Natural killer cell (primary cell): ENCODE measurements at regions not wholly inside any gene's neighbourhood (a gene's known extent, or its start where the extent isn't known, plus 50 kb on each side); places are given as distances from the start of the nearest gene placed in this dataset.

Source experiments
- ATAC-seq, 3 donors: fragments of 150-1000 bp in 2 of 3; fragments of 200-7000 bp in 1 of 3; cut with Tn5 transposase; 1 replicate in 1 of 3; 2 replicates in 2 of 3; pipeline ENCODE4 v1.10.0; 2021; ENCODE audit warnings: mild to moderate bottlenecking in 2 of 3, moderate library complexity in 2 of 3
- DNase-seq, 2 donors: peaks; one replicate each; pipeline versions ENCODE4 v3.0.0 to v3.0.0-alpha.2; 2013 to 2021; ENCODE audit warnings: mixed read lengths in 1 of 2
- H3K27ac ChIP-seq: one replicate; pipeline ENCODE4 v1.5.1; 2013; ENCODE audit warnings: mild to moderate bottlenecking, low read length
- H3K27me3 ChIP-seq: one replicate; pipeline ENCODE4 v1.6.1; 2013; ENCODE audit warnings: low read length; ENCODE audit not compliant: control insufficient read depth, insufficient read depth
- H3K36me3 ChIP-seq: one replicate; pipeline ENCODE4 v1.6.1; 2013; ENCODE audit warnings: low read length; ENCODE audit not compliant: control insufficient read depth, insufficient read depth
- H3K4me1 ChIP-seq: one replicate; pipeline ENCODE4 v1.6.1; 2013; ENCODE audit warnings: low read length; ENCODE audit not compliant: control insufficient read depth, insufficient read depth
- H3K4me3 ChIP-seq: one replicate; pipeline ENCODE4 v1.5.1; 2013; ENCODE audit warnings: low read length
- H3K9me3 ChIP-seq: one replicate; pipeline ENCODE4 v1.6.1; 2013; ENCODE audit warnings: low read length; ENCODE audit not compliant: control insufficient read depth, insufficient read depth
- H3K27ac Mint-ChIP-seq, 2 donors: one replicate each; pipeline ENCODE4 v1.8.0; 2022; ENCODE audit warnings: mild to moderate bottlenecking in 2 of 2, mixed read lengths in 2 of 2, moderate library complexity in 1 of 2
- H3K27me3 Mint-ChIP-seq, 2 donors: one replicate each; pipeline ENCODE4 v1.8.0; 2022; ENCODE audit warnings: low read depth in 2 of 2, mixed read lengths in 2 of 2
- H3K36me3 Mint-ChIP-seq: one replicate; pipeline ENCODE4 v1.8.0; 2022; ENCODE audit warnings: mixed read lengths
- H3K4me1 Mint-ChIP-seq, 2 donors: one replicate each; pipeline ENCODE4 v1.8.0; 2022; ENCODE audit warnings: mixed read lengths in 2 of 2
- H3K4me3 Mint-ChIP-seq: one replicate; pipeline ENCODE4 v1.8.0; 2022; ENCODE audit warnings: mild to moderate bottlenecking, moderate library complexity, mixed read lengths
- H3K9me3 Mint-ChIP-seq, 2 donors: one replicate each; pipeline ENCODE4 v1.8.0; 2022; ENCODE audit warnings: mixed read lengths in 2 of 2
- WGBS: methylation state at CpG from one replicate; pipeline ENCODE4 v1.1.7; 2013; ENCODE audit warnings: missing lambda C conversion rate; ENCODE audit not compliant: insufficient coverage; 5-methylcytosine and 5-hydroxymethylcytosine counted together
- intact Hi-C: fragments of 100-400 bp; cut with micrococcal nuclease; formaldehyde crosslinking; loops from one replicate; pipeline ENCODE4 v1.14.2; 2022
- TF ChIP-seq, protein P1 (sequence below): fragments of 200-600 bp; IDR thresholded peaks from one replicate; pipeline ENCODE4 v1.8.0; 2022; ENCODE audit warnings: antibody characterized with exemption

GRCh38 chr9:87824216-87824875 lies 58.3 kb upstream of the SPATA31E1 start:
- H3K36me3 Mint-ChIP-seq: no peaks in the 10 kb centered on the region
- H3K27ac Mint-ChIP-seq: no peak overlapping the region
- 93% methylated on average over 31 of the region's 31 CpGs for WGBS
- no peak overlapping the region for H3K4me3 Mint-ChIP-seq
- Histone ChIP-seq H3K27me3 (no peaks in the 10 kb centered on the region), H3K9me3 (no peaks in the 10 kb centered on the region), H3K27ac (no peak overlapping the region), H3K4me3 (no peak overlapping the region), H3K36me3 (no peaks in the 10 kb centered on the region), H3K4me1 (no peaks in the 10 kb centered on the region)
- ATAC-seq (peak in 1 of 3 donors; percentile 21), DNase-seq (no peak)
- no peaks in the 10 kb centered on the region for H3K9me3 Mint-ChIP-seq
- H3K27me3 Mint-ChIP-seq: peaks cover 2 to 13% of the 10 kb centered on the region in 2 donors
- TF ChIP-seq, protein P1, sequence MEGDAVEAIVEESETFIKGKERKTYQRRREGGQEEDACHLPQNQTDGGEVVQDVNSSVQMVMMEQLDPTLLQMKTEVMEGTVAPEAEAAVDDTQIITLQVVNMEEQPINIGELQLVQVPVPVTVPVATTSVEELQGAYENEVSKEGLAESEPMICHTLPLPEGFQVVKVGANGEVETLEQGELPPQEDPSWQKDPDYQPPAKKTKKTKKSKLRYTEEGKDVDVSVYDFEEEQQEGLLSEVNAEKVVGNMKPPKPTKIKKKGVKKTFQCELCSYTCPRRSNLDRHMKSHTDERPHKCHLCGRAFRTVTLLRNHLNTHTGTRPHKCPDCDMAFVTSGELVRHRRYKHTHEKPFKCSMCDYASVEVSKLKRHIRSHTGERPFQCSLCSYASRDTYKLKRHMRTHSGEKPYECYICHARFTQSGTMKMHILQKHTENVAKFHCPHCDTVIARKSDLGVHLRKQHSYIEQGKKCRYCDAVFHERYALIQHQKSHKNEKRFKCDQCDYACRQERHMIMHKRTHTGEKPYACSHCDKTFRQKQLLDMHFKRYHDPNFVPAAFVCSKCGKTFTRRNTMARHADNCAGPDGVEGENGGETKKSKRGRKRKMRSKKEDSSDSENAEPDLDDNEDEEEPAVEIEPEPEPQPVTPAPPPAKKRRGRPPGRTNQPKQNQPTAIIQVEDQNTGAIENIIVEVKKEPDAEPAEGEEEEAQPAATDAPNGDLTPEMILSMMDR: no peak
- intact Hi-C loops: no loop called here
- H3K4me1 Mint-ChIP-seq: no peaks in the 10 kb centered on the region

DNA sequence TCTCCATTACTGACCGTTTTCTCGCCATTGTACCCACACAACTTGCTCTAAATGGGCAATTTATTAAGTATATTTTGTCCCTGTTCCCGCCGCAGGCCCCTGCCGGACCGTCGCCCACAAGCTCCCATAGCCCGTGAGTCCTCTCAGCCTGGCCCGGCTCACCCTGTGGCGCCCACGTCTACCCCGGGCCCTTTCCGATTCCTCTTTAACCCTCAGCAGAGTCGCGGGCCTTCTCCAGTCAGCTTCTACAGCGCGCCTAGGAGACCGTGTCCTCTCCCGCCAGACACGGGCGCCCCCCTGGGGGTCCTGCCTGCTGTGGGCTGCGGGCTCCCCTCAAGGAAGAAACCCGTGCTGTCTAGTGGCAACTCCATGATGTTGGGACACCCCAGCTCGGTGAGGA lies 57.8 kb upstream of the SPATA31E1 start:
- Histone ChIP-seq H3K9me3 (no peaks in the 10 kb centered on the region), H3K4me1 (no peaks in the 10 kb centered on the region), H3K27ac (no peak overlapping the region), H3K36me3 (no peaks in the 10 kb centered on the region), H3K4me3 (no peak overlapping the region), H3K27me3 (no peaks in the 10 kb centered on the region)
- Mint-ChIP-seq H3K27ac (no peak overlapping the region), H3K4me3 (no peak overlapping the region), H3K4me1 (no peaks in the 10 kb centered on the region), H3K36me3 (no peaks in the 10 kb centered on the region), H3K9me3 (no peaks in the 10 kb centered on the region), H3K27me3 (peaks cover 2 to 13% of the 10 kb centered on the region in 2 donors)
- WGBS: 93% methylated on average over 24 of the region's 24 CpGs
- DNase-seq (no peak), ATAC-seq (no peak)
- TF ChIP-seq, protein P1: no peak
- intact Hi-C loops: no loop called here

GRCh38 chr9:87826331-87826730 lies 56.3 kb upstream of the SPATA31E1 start:
- H3K4me3 ChIP-seq: no peak overlapping the region
- Mint-ChIP-seq H3K4me3 (no peak overlapping the region), H3K27me3 (peaks cover 2 to 20% of the 10 kb centered on the region in 2 donors), H3K27ac (no peak overlapping the region), H3K4me1 (no peaks in the 10 kb centered on the region), H3K9me3 (no peaks in the 10 kb centered on the region), H3K36me3 (no peaks in the 10 kb centered on the region)
- no peaks in the 10 kb centered on the region for H3K4me1 ChIP-seq
- no peak for DNase-seq
- ATAC-seq: no peak
- TF ChIP-seq, protein P1: no peak
- H3K27ac ChIP-seq: no peak overlapping the region
- no peaks in the 10 kb centered on the region for H3K9me3 ChIP-seq
- H3K27me3 ChIP-seq: peaks cover 4% of the 10 kb centered on the region
- intact Hi-C loops: no loop called here
- no peaks in the 10 kb centered on the region for H3K36me3 ChIP-seq

- Mint-ChIP-seq H3K36me3 (no peaks in the 10 kb centered on the region), H3K4me3 (no peak overlapping the region), H3K4me1 (no peaks in the 10 kb centered on the region), H3K9me3 (no peaks in the 10 kb centered on the region), H3K27ac (no peak overlapping the region), H3K27me3 (peaks cover 2 to 23% of the 10 kb centered on the region in 2 donors)
- DNase-seq (no peak), ATAC-seq (no peak)
- Histone ChIP-seq H3K4me1 (no peaks in the 10 kb centered on the region), H3K4me3 (no peak overlapping the region), H3K27ac (no peak overlapping the region), H3K36me3 (no peaks in the 10 kb centered on the region), H3K27me3 (peaks cover 4% of the 10 kb centered on the region), H3K9me3 (no peaks in the 10 kb centered on the region)
- WGBS: 92% methylated on average over 2 of the region's 2 CpGs
- intact Hi-C loops: no loop called here
- TF ChIP-seq, protein P1: no peak
These were observed 55.3 kb upstream of the SPATA31E1 start for GRCh38 chr9:87827341-87827740.
